Renal cortex interstitium (tissue), 11 donors: ENCODE measurements at regions not wholly inside any gene's neighbourhood (a gene's known extent, or its start where the extent isn't known, plus 50 kb on each side); places are given as distances from the start of the nearest gene placed in this dataset.
"Not testable (repeated sequence)": the region's sequence is repeated elsewhere in the genome, so short reads cannot be mapped to it uniquely, and the experiment has no call there.

Experiments used
- DNase-seq, 11 donors: peaks; one replicate each; pipeline ENCODE4 v3.0.0-alpha.2; 2013; ENCODE audit warnings: low read depth in 9 of 11, low spot score in 4 of 11; ENCODE audit errors: extremely low read depth in 1 of 11

- no peak for DNase-seq
Measured at GRCh38 chr13:72657379-72657778, 70.0 kb downstream of the MZT1 start.

- DNase-seq, result no peak
Measured at GRCh38 chr13:72656357-72656756, 71.1 kb downstream of the MZT1 start.

- DNase-seq, result no peak
Measured at GRCh38 chr13:72653506-72653905, 73.9 kb downstream of the MZT1 start.

GRCh38 chr13:72652681-72653080 is 74.7 kb downstream of the MZT1 start:
- DNase-seq, result no peak

- peak in 2 of 11 donors; percentile 17 to 23 for DNase-seq
Measured at GRCh38 chr13:72651144-72651543, 76.3 kb downstream of the MZT1 start.

- no peak for DNase-seq
Measured at GRCh38 chr13:72650051-72650700, 77.3 kb downstream of the MZT1 start.

GRCh38 chr13:72648513-72649065 is 78.8 kb downstream of the MZT1 start:
- DNase-seq, result no peak

- DNase-seq, result no peak
Measured at GRCh38 chr13:72647422-72647821, 80.0 kb downstream of the MZT1 start.

- no peak for DNase-seq
Measured at GRCh38 chr13:72645521-72645920, 81.9 kb downstream of the MZT1 start.

GRCh38 chr13:72643311-72643989 is 84.0 kb downstream of the MZT1 start:
- no peak for DNase-seq

- DNase-seq, result no peak
Measured at GRCh38 chr13:72639377-72639776, 88.1 kb downstream of the MZT1 start.

GRCh38 chr13:72638059-72638815 is 89.2 kb downstream of the MZT1 start:
- no peak for DNase-seq

- no peak for DNase-seq
Measured at GRCh38 chr13:72637561-72637960, 89.9 kb downstream of the MZT1 start.

- DNase-seq, result no peak
Measured at GRCh38 chr13:72634859-72635258, 92.6 kb downstream of the MZT1 start.

GRCh38 chr13:72622546-72622945 is 104.9 kb downstream of the MZT1 start:
- no peak for DNase-seq

- no peak for DNase-seq
Measured at GRCh38 chr13:72620874-72621273, 106.6 kb downstream of the MZT1 start.

GRCh38 chr13:72617951-72618350 is 109.5 kb downstream of the MZT1 start:
- no peak for DNase-seq

GRCh38 chr13:72617186-72617585 is 110.2 kb downstream of the MZT1 start:
- no peak for DNase-seq

GRCh38 chr13:72610251-72610891 is 117.1 kb downstream of the MZT1 start:
- not testable (repeated sequence) for DNase-seq
